ENCODE measurements at regions not wholly inside any gene's neighbourhood (a gene's known extent, or its start where the extent isn't known, plus 50 kb on each side); places are given as distances from the start of the nearest gene placed in this dataset.

DNA sequence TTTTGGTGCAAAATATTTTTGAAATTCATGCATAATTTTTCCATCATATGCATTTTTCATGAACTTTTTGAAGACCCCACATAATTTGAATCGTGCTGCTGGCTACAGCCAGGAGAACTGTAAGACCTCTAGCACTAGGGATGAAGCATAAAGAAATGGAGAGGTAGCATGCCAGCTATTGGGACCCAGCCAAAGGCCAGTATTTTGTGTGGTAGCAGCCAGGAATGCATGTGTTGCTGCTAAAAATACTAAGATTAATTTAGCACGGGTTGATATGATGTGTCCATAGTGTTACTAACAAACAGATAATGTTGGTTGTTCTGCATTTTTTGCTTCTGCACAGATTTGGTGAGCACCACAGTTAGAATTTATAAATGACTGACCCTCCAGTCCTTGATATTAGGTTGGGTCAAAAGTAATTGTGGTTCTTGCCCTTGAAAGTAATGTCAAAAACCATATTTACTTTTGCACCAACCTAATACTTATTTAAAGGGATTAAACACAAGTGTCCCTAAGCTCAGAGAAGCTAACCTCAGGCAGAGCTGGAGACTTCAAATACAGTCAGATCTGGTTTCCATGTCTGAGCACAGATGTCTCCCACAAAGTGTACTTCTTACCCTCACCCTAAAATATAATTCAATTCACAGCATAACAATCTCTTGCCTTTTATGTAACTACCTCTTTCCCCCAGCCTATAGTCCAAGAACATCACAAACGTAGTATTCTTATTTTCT is 54.1 kb upstream of the NPSR1 start:
- DNase-seq (ENCODE audit: low spot score) = no peak

Data from hepatic stellate cell (primary cell).